Ectodermal cell (in vitro differentiated cells): ENCODE measurements at regions not wholly inside any gene's neighbourhood (a gene's known extent, or its start where the extent isn't known, plus 50 kb on each side); places are given as distances from the start of the nearest gene placed in this dataset.
"Not testable (repeated sequence)": the region's sequence is repeated elsewhere in the genome, so short reads cannot be mapped to it uniquely, and the experiment has no call there.

Experiments
- H3K27ac ChIP-seq: 2 replicates; pipeline ENCODE4 v1.7.0; 2013; ENCODE audit warnings: mild to moderate bottlenecking, low read depth, low read length; ENCODE audit not compliant: insufficient read depth, poor library complexity, severe bottlenecking
- H3K27me3 ChIP-seq: 2 replicates; pipeline ENCODE4 v1.7.0; 2013; ENCODE audit warnings: mild to moderate bottlenecking, low read length; ENCODE audit not compliant: insufficient read depth, control insufficient read depth, poor library complexity, severe bottlenecking
- H3K36me3 ChIP-seq: one replicate; pipeline ENCODE4 v1.7.0; 2013; ENCODE audit warnings: low read length; ENCODE audit not compliant: control insufficient read depth, insufficient read depth
- H3K4me1 ChIP-seq: one replicate; pipeline ENCODE4 v1.7.0; 2013; ENCODE audit warnings: low read length; ENCODE audit not compliant: control insufficient read depth, insufficient read depth
- H3K4me3 ChIP-seq: 2 replicates; pipeline ENCODE4 v1.7.0; 2013; ENCODE audit warnings: low read depth, low read length, control low read depth; ENCODE audit not compliant: insufficient read depth
- H3K9me3 ChIP-seq: 2 replicates; pipeline ENCODE4 v1.7.0; 2013; ENCODE audit warnings: mild to moderate bottlenecking, low read length, moderate library complexity; ENCODE audit not compliant: control insufficient read depth
- WGBS, 2 experiments: methylation state at CpG; one replicate each; pipeline ENCODE4 v1.1.7; 2013; ENCODE audit warnings: missing lambda C conversion rate in 2 of 2; 5-methylcytosine and 5-hydroxymethylcytosine counted together

GRCh38 chr17:56715613-56716357 lies 117.9 kb downstream of the C17orf67 start:
- H3K36me3 ChIP-seq, result no peaks in the 10 kb centered on the region
- H3K4me1 ChIP-seq, result no peaks in the 10 kb centered on the region
- no peak overlapping the region for H3K27ac ChIP-seq
- no peaks in the 10 kb centered on the region for H3K27me3 ChIP-seq
- H3K9me3 ChIP-seq, result no peaks in the 10 kb centered on the region
- H3K4me3 ChIP-seq, result no peak overlapping the region
- WGBS, 2 experiments, result 24 to 27% methylated on average over 8 of the region's 8 CpGs

DNA sequence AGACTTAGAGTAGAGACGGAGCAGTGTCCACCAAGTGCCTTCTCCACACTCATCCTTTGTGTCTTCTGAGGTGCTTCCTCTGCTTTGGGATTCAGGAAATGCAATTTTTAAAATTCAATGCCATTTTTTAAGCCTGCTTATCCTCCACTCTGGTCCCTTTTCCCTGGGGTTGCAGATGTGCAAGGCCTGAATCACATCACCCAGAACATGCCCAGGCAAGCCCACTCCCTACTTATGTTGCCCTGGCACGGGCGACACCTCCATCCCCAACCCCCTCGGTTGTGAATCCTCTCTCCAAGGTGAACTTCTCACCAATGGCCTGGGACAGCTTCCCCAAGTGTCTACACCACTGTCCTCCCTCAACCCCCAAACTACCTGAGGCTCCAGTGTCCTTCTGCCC lies 116.2 kb downstream of the C17orf67 start:
- H3K27me3 ChIP-seq, result no peaks in the 10 kb centered on the region
- no peaks in the 10 kb centered on the region for H3K36me3 ChIP-seq
- no peaks in the 10 kb centered on the region for H3K4me1 ChIP-seq
- no peaks in the 10 kb centered on the region for H3K9me3 ChIP-seq
- no peak overlapping the region for H3K27ac ChIP-seq
- 93 to 94% methylated on average over 4 of the region's 4 CpGs for WGBS, 2 experiments
- no peak overlapping the region for H3K4me3 ChIP-seq

- no peaks in the 10 kb centered on the region for H3K9me3 ChIP-seq
- H3K36me3 ChIP-seq, result no peaks in the 10 kb centered on the region
- no peak overlapping the region for H3K4me3 ChIP-seq
- 65 to 70% methylated on average over 4 of the region's 4 CpGs for WGBS, 2 experiments
- no peaks in the 10 kb centered on the region for H3K4me1 ChIP-seq
- no peak overlapping the region for H3K27ac ChIP-seq
- H3K27me3 ChIP-seq, result no peaks in the 10 kb centered on the region
Observed at GRCh38 chr17:56718515-56718914, 115.2 kb downstream of the C17orf67 start.

DNA sequence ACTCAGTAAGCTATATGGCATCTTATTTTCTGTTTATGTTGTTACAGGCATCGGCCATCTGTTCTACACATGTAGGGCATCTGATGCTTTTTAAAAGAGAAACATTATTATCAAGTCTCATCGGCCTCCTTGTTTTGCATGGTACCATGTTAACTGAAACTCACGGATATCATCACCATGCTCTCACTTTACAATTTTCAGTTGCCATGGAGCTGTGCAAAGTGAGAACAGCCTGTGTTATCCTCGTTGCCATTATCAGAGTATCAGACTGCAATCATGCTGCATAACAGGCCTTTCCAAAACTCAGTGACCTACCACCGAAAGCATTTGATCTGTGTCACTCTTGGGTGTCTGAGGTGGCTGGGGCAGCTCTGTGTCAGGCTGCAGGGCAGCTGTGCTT lies 110.3 kb downstream of the C17orf67 start:
- Histone ChIP-seq H3K36me3 (no peaks in the 10 kb centered on the region), H3K4me1 (no peaks in the 10 kb centered on the region), H3K4me3 (no peak overlapping the region), H3K9me3 (no peaks in the 10 kb centered on the region), H3K27ac (no peak overlapping the region), H3K27me3 (no peaks in the 10 kb centered on the region)
- 89 to 91% methylated on average over 5 of the region's 5 CpGs for WGBS, 2 experiments

DNA sequence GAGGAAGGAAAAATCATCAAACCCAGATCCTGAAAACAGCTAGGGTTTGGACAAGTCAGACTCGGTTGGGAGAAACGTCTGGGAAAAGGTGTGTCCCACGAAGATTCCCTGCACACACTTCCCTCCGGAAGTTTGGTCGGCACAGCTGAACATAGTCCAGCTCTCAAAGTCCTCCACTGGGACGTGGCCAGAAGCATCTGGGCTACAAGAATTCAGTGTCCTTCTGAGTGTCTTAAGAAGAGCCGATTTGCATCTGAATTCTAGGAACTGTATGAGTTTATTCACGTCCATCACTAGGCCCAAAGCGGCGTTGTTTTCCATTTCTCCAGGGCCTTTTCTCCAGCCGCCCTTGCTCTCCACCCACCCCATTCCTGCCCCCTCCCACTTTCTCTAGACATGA lies 109.1 kb downstream of the C17orf67 start:
- H3K4me1 ChIP-seq, result no peaks in the 10 kb centered on the region
- H3K4me3 ChIP-seq, result no peak overlapping the region
- no peak overlapping the region for H3K27ac ChIP-seq
- no peaks in the 10 kb centered on the region for H3K27me3 ChIP-seq
- WGBS, 2 experiments, result 86% methylated on average over 11 of the region's 11 CpGs
- no peaks in the 10 kb centered on the region for H3K9me3 ChIP-seq
- H3K36me3 ChIP-seq, result no peaks in the 10 kb centered on the region

GRCh38 chr17:56725144-56725543 lies 108.6 kb downstream of the C17orf67 start:
- 91 to 92% methylated on average over 4 of the region's 4 CpGs for WGBS, 2 experiments
- Histone ChIP-seq H3K36me3 (no peaks in the 10 kb centered on the region), H3K4me3 (no peak overlapping the region), H3K27ac (no peak overlapping the region), H3K4me1 (no peaks in the 10 kb centered on the region), H3K27me3 (no peaks in the 10 kb centered on the region), H3K9me3 (no peaks in the 10 kb centered on the region)

DNA sequence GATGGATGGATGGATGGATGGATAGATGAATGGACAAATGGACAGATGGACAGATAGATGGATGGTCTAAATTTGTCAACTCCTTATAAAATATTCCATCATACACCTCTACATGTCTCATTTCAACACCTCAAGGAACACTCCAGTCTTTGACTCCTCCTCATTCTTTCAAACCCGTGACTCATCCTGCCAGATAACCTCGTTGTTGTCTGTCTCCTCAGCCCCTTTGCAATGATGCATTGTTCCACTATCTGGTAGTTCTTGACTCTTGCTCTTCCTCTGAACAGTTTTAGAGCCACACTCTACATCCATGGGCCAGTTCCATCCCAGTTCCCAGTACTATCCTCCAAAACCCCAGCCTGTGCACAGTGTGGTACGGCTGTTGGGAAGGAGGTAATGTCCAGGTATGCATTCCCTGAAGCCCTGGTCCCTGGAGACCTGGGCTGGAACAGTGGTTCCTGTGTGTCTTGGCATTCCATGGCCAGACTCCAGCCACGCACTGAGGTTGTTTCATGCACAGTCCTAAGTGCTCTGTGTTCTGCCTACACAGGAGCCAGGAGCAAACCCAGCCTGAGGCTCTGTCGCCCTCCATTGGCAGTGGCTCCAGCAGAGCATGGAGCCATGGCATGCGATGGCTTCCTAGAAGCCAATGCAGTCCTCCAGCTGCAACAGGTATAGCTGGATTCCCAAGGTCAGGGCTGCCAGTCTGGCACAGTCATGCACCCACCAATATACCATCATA lies 105.7 kb downstream of the C17orf67 start:
- Histone ChIP-seq H3K27me3 (no peaks in the 10 kb centered on the region), H3K4me1 (no peaks in the 10 kb centered on the region), H3K9me3 (no peaks in the 10 kb centered on the region), H3K4me3 (no peak overlapping the region), H3K27ac (no peak overlapping the region), H3K36me3 (no peaks in the 10 kb centered on the region)
- WGBS, 2 experiments, result 86 to 92% methylated on average over 6 of the region's 6 CpGs

DNA sequence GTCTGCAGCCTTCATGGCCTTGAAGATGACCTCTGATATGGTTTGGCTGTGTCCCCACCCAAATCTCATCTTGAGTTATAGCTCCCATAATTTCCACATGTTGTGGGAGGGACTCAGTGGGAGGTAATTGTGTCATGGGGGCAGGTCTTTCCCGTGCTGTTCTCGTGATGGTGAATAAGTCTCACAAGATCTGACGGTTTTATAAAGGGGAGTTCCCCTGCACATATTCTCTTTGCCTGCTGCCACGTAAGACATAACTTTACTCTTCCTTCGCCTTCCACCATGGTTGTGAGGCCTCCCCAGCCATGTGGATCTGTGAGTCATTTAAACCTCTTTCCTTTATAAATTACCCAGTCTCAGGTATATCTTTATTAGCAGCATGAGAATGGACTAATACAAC lies 102.6 kb downstream of the C17orf67 start:
- WGBS, 2 experiments, result 88 to 94% methylated on average over 5 of the region's 5 CpGs
- H3K9me3 ChIP-seq, H3K27me3 ChIP-seq, H3K36me3 ChIP-seq, H3K27ac ChIP-seq, H3K4me3 ChIP-seq, H3K4me1 ChIP-seq: not testable (repeated sequence)

DNA sequence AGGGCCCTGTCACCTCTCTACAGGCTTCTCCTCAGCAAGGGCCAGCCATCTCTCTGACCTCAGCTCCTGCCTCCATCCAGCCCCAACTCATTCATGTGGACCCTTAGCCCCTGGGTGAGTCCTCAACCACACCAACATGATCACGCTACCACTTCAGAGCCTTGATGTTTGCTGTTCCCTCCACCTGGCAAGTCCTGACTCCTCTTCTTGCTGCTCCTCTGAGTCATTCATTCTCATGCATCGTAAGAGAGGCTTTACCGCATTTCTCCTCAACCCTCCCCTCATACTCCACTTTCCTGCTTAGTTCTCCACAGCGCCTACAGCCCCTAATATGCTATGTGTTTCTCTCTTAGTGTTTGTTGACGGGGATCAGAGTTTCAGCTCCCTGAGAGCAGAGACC lies 99.9 kb downstream of the C17orf67 start:
- no peaks in the 10 kb centered on the region for H3K27me3 ChIP-seq
- no peak overlapping the region for H3K4me3 ChIP-seq
- H3K4me1 ChIP-seq, result no peaks in the 10 kb centered on the region
- WGBS, 2 experiments, result 89 to 92% methylated on average over 5 of the region's 5 CpGs
- no peaks in the 10 kb centered on the region for H3K9me3 ChIP-seq
- H3K36me3 ChIP-seq, result no peaks in the 10 kb centered on the region
- no peak overlapping the region for H3K27ac ChIP-seq

DNA sequence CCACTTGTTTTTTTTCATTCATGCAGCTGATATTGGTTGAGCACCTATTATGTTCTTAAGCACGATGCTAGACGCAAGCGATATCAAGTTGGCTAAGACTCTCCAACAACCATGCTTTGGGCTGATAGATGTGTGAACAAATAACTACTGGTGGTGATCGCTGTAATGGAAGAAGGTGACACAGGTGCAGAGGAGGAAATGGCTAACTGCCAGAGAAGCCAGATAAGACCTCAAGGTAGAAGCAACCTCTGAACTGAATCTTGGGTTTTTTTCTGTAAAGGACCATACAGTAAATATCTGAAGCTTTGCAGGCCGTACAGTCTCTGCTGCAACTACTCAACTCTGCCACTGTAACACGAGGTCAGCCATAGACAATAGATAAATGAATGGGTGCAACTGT lies 97.9 kb downstream of the C17orf67 start:
- H3K4me3 ChIP-seq, result no peak overlapping the region
- no peak overlapping the region for H3K27ac ChIP-seq
- H3K36me3 ChIP-seq, result no peaks in the 10 kb centered on the region
- H3K9me3 ChIP-seq, result no peaks in the 10 kb centered on the region
- H3K27me3 ChIP-seq, result no peaks in the 10 kb centered on the region
- 95 to 97% methylated on average over 6 of the region's 6 CpGs for WGBS, 2 experiments
- no peaks in the 10 kb centered on the region for H3K4me1 ChIP-seq
